Fibroblast of lung (primary cell): ENCODE measurements at regions not wholly inside any gene's neighbourhood (a gene's known extent, or its start where the extent isn't known, plus 50 kb on each side); places are given as distances from the start of the nearest gene placed in this dataset.

ENCODE experiments used
- CTCF ChIP-seq, 2 donors: IDR thresholded peaks in 1 of 2; conservative IDR thresholded peaks in 1 of 2; 1 replicate in 1 of 2; 2 replicates in 1 of 2; pipeline ENCODE4 v1.5.1; 2011 to 2012; ENCODE audit warnings: low read length in 2 of 2, control low read depth in 1 of 2, inconsistent platforms in 1 of 2, low read depth in 1 of 2, mild to moderate bottlenecking in 1 of 2
- EZH2 ChIP-seq: IDR thresholded peaks from 2 replicates; pipeline ENCODE4 v1.5.1; 2012; ENCODE audit warnings: low read length, control low read depth, mild to moderate bottlenecking; ENCODE audit errors: missing control alignments

- TF ChIP-seq CTCF (conservative IDR thresholded peaks at IDR 0.05 in 1 of 2, IDR thresholded peaks at IDR 0.05 in 1 of 2; ENCODE audit: low read depth in 1 of 2, low read length in 2 of 2) (no peak), EZH2 (no peak)
Observed at GRCh38 chr1:30405631-30406212, 317.7 kb downstream of the MATN1 start.
